ENCODE measurements at regions not wholly inside any gene's neighbourhood (a gene's known extent, or its start where the extent isn't known, plus 50 kb on each side); places are given as distances from the start of the nearest gene placed in this dataset.
A peak's percentile ranks its signal among the peaks of the same experiment; 100 is the strongest.

- H3K9me3 Mint-ChIP-seq (ENCODE audit: unreplicated experiment) = no peaks in the 10 kb centered on the region
- H3K27ac Mint-ChIP-seq (ENCODE audit: unreplicated experiment) = no peak overlapping the region
These were observed 131.7 kb upstream of the PHACTR1 start for GRCh38 chr6:12584631-12585405.

GRCh38 chr6:12585497-12585958 lies 131.0 kb upstream of the PHACTR1 start:
- Histone ChIP-seq H3K36me3 (ENCODE audit: insufficient read depth, low read length) (no peaks in the 10 kb centered on the region), H3K9ac (ENCODE audit: low read length) (peak overlapping the region; percentile 17), H3K4me2 (ENCODE audit: low read length) (peak overlapping the region; percentile 64), H3K4me3 (ENCODE audit: insufficient read depth, low read depth, low read length) (no peak overlapping the region), H3K79me2 (ENCODE audit: insufficient read depth, low read length) (no peaks in the 10 kb centered on the region), H2AFZ (ENCODE audit: low read depth, low read length) (peak overlapping the region; percentile 59), H4K20me1 (ENCODE audit: insufficient read depth, low read length) (no peaks in the 10 kb centered on the region), H3K27ac (ENCODE audit: low read depth, low read length) (peak overlapping the region; percentile 34), H3K4me1 (ENCODE audit: insufficient read depth, low read length) (peaks cover 4% of the 10 kb centered on the region), H3K27me3 (ENCODE audit: insufficient read depth, low read length) (no peaks in the 10 kb centered on the region), H3K9me3 (ENCODE audit: insufficient read depth, low read depth, low read length) (no peaks in the 10 kb centered on the region)
- TF ChIP-seq, protein P1, sequence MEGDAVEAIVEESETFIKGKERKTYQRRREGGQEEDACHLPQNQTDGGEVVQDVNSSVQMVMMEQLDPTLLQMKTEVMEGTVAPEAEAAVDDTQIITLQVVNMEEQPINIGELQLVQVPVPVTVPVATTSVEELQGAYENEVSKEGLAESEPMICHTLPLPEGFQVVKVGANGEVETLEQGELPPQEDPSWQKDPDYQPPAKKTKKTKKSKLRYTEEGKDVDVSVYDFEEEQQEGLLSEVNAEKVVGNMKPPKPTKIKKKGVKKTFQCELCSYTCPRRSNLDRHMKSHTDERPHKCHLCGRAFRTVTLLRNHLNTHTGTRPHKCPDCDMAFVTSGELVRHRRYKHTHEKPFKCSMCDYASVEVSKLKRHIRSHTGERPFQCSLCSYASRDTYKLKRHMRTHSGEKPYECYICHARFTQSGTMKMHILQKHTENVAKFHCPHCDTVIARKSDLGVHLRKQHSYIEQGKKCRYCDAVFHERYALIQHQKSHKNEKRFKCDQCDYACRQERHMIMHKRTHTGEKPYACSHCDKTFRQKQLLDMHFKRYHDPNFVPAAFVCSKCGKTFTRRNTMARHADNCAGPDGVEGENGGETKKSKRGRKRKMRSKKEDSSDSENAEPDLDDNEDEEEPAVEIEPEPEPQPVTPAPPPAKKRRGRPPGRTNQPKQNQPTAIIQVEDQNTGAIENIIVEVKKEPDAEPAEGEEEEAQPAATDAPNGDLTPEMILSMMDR (IDR thresholded peaks at IDR 0.05; ENCODE audit: insufficient read depth, low read depth, low read length) = no peak
- FAIRE-seq (peak; percentile 13), DNase-seq (ENCODE audit: low read depth) (peak; percentile 91)
- Mint-ChIP-seq H3K36me3 (ENCODE audit: low read depth, unreplicated experiment) (no peaks in the 10 kb centered on the region), H3K27me3 (ENCODE audit: low read depth, unreplicated experiment) (no peaks in the 10 kb centered on the region), H3K9me3 (ENCODE audit: unreplicated experiment) (no peaks in the 10 kb centered on the region), H3K4me1 (ENCODE audit: low read depth, unreplicated experiment) (no peaks in the 10 kb centered on the region), H3K4me3 (ENCODE audit: unreplicated experiment) (no peak overlapping the region), H3K27ac (ENCODE audit: unreplicated experiment) (no peak overlapping the region)

More at GRCh38 chr6:12584631-12585405, 131.7 kb upstream of the PHACTR1 start:
- H3K36me3 Mint-ChIP-seq (ENCODE audit: low read depth, unreplicated experiment) = no peaks in the 10 kb centered on the region
- H3K27me3 Mint-ChIP-seq (ENCODE audit: low read depth, unreplicated experiment) = no peaks in the 10 kb centered on the region
- H3K4me1 Mint-ChIP-seq (ENCODE audit: low read depth, unreplicated experiment) = no peaks in the 10 kb centered on the region
- Histone ChIP-seq H3K4me2 (ENCODE audit: low read length) (peak overlapping the region; percentile 64), H3K9ac (ENCODE audit: low read length) (peak overlapping the region; percentile 17), H3K4me3 (ENCODE audit: insufficient read depth, low read depth, low read length) (no peak overlapping the region), H3K4me1 (ENCODE audit: insufficient read depth, low read length) (peaks cover 4% of the 10 kb centered on the region), H3K27ac (ENCODE audit: low read depth, low read length) (peak overlapping the region; percentile 34), H3K79me2 (ENCODE audit: insufficient read depth, low read length) (no peaks in the 10 kb centered on the region), H2AFZ (ENCODE audit: low read depth, low read length) (peak overlapping the region; percentile 59), H3K36me3 (ENCODE audit: insufficient read depth, low read length) (no peaks in the 10 kb centered on the region), H3K9me3 (ENCODE audit: insufficient read depth, low read depth, low read length) (no peaks in the 10 kb centered on the region), H4K20me1 (ENCODE audit: insufficient read depth, low read length) (no peaks in the 10 kb centered on the region), H3K27me3 (ENCODE audit: insufficient read depth, low read length) (no peaks in the 10 kb centered on the region)
- FAIRE-seq (no peak), DNase-seq (ENCODE audit: low read depth) (no peak)
- TF ChIP-seq EZH2 (IDR thresholded peaks at IDR 0.05; ENCODE audit: insufficient read depth, low read length) = no peak
- TF ChIP-seq, protein P1 (IDR thresholded peaks at IDR 0.05; ENCODE audit: insufficient read depth, low read depth, low read length) = no peak
- no peak overlapping the region for H3K4me3 Mint-ChIP-seq (ENCODE audit: unreplicated experiment)

Data from astrocyte (in vitro differentiated cells and primary cell).